ENCODE measurements at regions not wholly inside any gene's neighbourhood (a gene's known extent, or its start where the extent isn't known, plus 50 kb on each side); places are given as distances from the start of the nearest gene placed in this dataset.
A peak's percentile ranks its signal among the peaks of the same experiment; 100 is the strongest.

DNA sequence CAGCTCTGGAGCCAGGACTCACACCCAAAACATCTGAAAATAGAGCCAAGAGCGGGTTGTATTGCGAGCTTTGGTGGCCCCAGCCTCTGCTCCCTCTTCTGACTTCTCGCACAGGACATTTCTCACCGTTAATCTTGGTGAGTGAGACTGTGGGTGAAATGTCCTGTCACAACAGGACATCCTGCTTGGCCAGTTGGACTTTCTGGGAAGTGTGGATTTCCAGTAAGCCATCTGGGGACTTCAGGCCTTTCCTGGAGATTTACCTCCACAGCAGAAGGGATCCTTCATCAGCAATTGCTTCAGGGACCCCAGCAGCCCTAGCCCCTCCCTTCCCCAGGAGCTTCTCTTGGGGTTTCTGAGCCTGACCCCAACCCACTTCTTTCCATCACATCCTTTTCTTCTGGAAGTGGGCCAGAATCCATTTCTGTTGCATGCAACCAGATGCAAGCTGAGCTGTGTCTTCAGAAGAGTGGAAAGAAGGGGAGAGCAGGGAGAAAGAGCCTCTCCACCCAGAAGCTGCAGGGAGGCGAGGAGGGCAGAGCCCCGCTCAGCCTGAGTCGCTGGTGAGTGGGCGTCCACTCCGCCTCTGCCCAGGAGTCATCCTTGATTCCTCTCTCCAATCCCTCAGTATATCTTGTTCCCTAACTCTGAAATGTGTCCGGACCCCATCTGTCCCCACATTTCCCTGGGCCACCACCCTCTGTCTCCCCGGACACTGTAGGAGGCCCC, 50.3 kb upstream of the GADD45G start:
- Histone ChIP-seq H3K27ac (peak overlapping the region; percentile 10; the same call in 1 of the 2 replicates), H3K9ac (0 out of 2 replicates have a peak overlapping the region, but pooled peaks have one; percentile 11), H3K36me3 (no peaks in the 10 kb centered on the region), H4K20me1 (0 out of 2 replicates have a peak, but pooled peaks cover 13% of the 10 kb centered on the region), H3K4me2 (peak overlapping the region; percentile 76), H3K4me3 (no peak overlapping the region), H3K27me3 (no peaks in the 10 kb centered on the region), H3K4me1 (peaks cover 54% of the 10 kb centered on the region), H3K9me3 (no peaks in the 10 kb centered on the region)
- TF ChIP-seq Cebpa-rat (IDR thresholded peaks at IDR 0.05) = no peak

DNA sequence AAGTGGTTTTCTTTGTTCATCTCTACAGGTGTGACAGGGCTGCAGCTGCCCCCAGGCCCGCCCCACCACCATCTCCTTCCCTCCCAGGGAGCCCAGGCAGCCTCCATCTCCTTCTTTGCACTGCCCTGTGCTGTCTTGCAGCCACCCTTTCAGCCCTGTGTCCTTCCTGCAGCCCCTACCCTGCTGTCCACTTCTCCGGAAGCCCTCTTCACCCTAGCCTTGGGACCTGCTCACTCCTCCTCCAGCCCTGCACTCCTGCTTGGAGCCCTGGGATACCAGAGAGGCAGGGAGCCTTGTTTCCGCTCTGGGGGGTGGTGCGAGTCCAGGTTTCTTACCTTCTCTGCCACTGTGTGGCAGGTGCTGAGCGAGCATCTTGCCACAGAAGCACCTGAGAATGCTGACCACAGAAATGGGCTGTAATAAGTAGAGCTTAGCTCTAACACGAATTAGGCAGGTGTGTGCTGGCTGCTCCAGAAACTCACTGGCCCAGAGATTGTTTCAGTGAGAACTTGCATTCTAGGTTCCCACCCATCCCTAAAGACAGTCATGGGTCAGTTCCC, 51.3 kb upstream of the GADD45G start:
- H3K36me3 ChIP-seq = no peaks in the 10 kb centered on the region
- no peak overlapping the region for H3K27ac ChIP-seq
- H3K9me3 ChIP-seq = no peaks in the 10 kb centered on the region
- H3K4me3 ChIP-seq = no peak overlapping the region
- H3K4me1 ChIP-seq = peaks cover 56% of the 10 kb centered on the region
- peak overlapping the region; percentile 76; the same call in 1 of the 2 replicates for H3K4me2 ChIP-seq
- H3K9ac ChIP-seq = no peak overlapping the region
- no peak for TF ChIP-seq Cebpa-rat (IDR thresholded peaks at IDR 0.05)
- 0 out of 2 replicates have a peak, but pooled peaks cover 13% of the 10 kb centered on the region for H4K20me1 ChIP-seq
- no peaks in the 10 kb centered on the region for H3K27me3 ChIP-seq

DNA sequence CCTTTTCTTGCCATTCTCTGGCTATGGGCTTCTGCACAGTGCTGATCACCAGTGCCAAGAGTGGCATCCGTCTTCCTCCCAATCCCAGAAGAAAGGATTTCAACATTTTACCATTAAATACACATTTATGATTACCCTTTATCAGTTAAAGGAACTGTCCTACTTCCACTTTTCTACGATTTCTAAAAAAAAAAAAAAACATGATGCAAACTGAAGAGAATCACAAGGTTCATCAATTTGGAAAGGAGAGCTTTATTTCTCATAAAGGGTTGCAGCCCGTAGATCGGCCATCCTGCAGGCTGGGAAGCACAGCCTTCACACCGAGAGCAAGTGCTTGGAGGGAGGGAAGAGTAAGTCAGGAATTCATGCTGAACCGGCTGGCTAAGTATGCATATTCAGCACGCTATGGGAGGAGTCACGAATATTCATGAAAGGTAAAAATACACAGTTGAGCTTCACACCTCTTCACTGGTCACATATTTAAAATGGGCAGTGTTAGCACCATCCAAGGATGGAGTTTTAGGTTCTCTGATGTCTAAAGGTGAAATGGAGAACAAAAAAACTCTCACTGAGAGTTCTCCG, 52.5 kb upstream of the SEMA4D start:
- TF ChIP-seq Cebpa-rat (IDR thresholded peaks at IDR 0.05) = no peak
- H3K4me2 ChIP-seq = no peak overlapping the region
- no peak overlapping the region for H3K9ac ChIP-seq
- 0 out of 2 replicates have a peak, but pooled peaks cover 3% of the 10 kb centered on the region for H4K20me1 ChIP-seq
- no peaks in the 10 kb centered on the region for H3K27me3 ChIP-seq
- peaks cover 25% of the 10 kb centered on the region for H3K9me3 ChIP-seq
- H3K4me3 ChIP-seq = no peak overlapping the region
- peaks cover 29% of the 10 kb centered on the region for H3K4me1 ChIP-seq
- H3K36me3 ChIP-seq = no peaks in the 10 kb centered on the region
- no peak overlapping the region for H3K27ac ChIP-seq

DNA sequence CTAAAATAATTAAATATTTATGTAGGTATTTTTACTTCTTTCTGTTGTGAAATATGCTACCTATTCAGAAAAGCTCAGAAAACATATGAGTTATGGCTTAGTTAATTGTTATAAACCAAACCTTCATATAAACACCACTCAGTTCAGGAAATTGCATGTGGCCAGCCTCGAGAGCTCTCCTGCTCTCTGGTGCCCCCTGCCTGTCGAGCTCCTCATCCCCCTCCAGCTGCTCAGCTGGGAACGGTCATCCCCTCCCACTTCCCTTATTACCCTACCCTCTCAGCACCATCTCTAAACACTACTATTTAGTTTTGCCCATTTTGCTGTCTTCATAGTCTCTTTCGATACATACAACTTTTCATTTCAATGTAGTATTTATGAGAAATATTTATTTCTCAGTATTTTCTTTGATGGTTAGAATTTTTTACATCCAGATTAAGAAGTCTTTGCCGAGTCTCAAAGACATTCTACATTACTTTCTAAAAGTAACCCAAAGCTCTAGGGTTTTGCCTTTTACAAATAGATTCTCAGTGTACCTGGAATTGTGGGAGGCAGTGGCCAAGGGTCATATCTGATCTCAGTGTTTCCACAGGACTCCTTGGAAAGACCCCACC, 51.2 kb upstream of the SEMA4D start:
- H3K27ac ChIP-seq = no peak overlapping the region
- H3K4me1 ChIP-seq = peaks cover 21% of the 10 kb centered on the region
- peaks cover 32% of the 10 kb centered on the region for H3K9me3 ChIP-seq
- TF ChIP-seq Cebpa-rat (IDR thresholded peaks at IDR 0.05) = no peak
- H3K27me3 ChIP-seq = no peaks in the 10 kb centered on the region
- no peak overlapping the region for H3K9ac ChIP-seq
- no peaks in the 10 kb centered on the region for H3K36me3 ChIP-seq
- H3K4me3 ChIP-seq = no peak overlapping the region
- H4K20me1 ChIP-seq = no peaks in the 10 kb centered on the region
- H3K4me2 ChIP-seq = no peak overlapping the region

DNA sequence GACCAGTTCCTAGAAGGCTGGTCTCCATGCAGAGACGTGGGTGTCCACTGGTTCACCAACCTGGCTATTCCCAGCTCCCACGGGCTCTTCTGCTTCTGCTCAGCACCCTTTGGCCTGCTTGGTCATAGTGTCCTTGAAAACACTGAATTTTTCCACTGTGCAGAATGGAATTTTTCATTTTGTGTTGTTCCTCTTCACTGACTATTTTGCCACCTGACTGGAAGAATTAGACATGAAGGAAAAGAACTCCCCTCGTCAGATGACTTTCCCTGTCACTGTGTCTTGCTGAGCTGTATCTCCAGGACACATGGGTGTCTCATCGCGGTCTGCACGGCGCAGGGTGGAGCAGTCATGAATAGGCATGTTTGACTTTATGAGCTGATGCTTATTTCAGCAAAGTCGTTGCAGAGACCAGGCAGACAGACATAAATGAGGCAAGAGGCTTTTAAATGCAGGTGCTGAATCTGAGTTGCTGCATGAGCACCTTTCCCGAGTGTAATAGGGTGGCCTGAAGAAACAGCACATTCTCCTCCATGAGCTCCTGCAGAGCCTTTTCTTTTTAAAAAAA, 50.2 kb upstream of the SEMA4D start:
- H3K4me1 ChIP-seq = peaks cover 22% of the 10 kb centered on the region
- H3K4me2 ChIP-seq = peak overlapping the region; percentile 5; the same call in 1 of the 2 replicates

More for the DNA sequence above, 50.2 kb upstream of the SEMA4D start:
- TF ChIP-seq Cebpa-rat (IDR thresholded peaks at IDR 0.05) = no peak
- no peaks in the 10 kb centered on the region for H3K27me3 ChIP-seq
- peaks cover 32% of the 10 kb centered on the region for H3K9me3 ChIP-seq
- H3K27ac ChIP-seq = no peak overlapping the region
- no peak overlapping the region for H3K4me3 ChIP-seq
- H3K9ac ChIP-seq = no peak overlapping the region
- no peaks in the 10 kb centered on the region for H3K36me3 ChIP-seq
- no peaks in the 10 kb centered on the region for H4K20me1 ChIP-seq

Data from BLaER1 (cell line).